ENCODE measurements at regions not wholly inside any gene's neighbourhood (a gene's known extent, or its start where the extent isn't known, plus 50 kb on each side); places are given as distances from the start of the nearest gene placed in this dataset.

- Histone ChIP-seq H3K27me3 (replicated peaks; ENCODE audit: control insufficient read depth, insufficient read depth, low read length) (no peaks in the 10 kb centered on the region), H3K4me3 (replicated peaks; ENCODE audit: low read depth, low read length) (no peak overlapping the region), H3K36me3 (ENCODE audit: control insufficient read depth, insufficient read depth, low read length) (no peaks in the 10 kb centered on the region)
- DNase-seq (ENCODE audit: extremely low read depth, insufficient read length) = no peak
- TF ChIP-seq, protein P1, sequence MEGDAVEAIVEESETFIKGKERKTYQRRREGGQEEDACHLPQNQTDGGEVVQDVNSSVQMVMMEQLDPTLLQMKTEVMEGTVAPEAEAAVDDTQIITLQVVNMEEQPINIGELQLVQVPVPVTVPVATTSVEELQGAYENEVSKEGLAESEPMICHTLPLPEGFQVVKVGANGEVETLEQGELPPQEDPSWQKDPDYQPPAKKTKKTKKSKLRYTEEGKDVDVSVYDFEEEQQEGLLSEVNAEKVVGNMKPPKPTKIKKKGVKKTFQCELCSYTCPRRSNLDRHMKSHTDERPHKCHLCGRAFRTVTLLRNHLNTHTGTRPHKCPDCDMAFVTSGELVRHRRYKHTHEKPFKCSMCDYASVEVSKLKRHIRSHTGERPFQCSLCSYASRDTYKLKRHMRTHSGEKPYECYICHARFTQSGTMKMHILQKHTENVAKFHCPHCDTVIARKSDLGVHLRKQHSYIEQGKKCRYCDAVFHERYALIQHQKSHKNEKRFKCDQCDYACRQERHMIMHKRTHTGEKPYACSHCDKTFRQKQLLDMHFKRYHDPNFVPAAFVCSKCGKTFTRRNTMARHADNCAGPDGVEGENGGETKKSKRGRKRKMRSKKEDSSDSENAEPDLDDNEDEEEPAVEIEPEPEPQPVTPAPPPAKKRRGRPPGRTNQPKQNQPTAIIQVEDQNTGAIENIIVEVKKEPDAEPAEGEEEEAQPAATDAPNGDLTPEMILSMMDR (IDR thresholded peaks at IDR 0.05; ENCODE audit: insufficient read depth, low read length, poor library complexity, severe bottlenecking) = no peak
These were observed 216.7 kb downstream of the PMP22 start for GRCh38 chr17:15048381-15048780.

GRCh38 chr17:15042311-15042710 is 222.8 kb downstream of the PMP22 start:
- no peak overlapping the region for H3K4me3 ChIP-seq (replicated peaks; ENCODE audit: low read depth, low read length)
- no peaks in the 10 kb centered on the region for H3K36me3 ChIP-seq (ENCODE audit: control insufficient read depth, insufficient read depth, low read length)
- DNase-seq (ENCODE audit: extremely low read depth, insufficient read length) = no peak
- TF ChIP-seq, protein P1 (IDR thresholded peaks at IDR 0.05; ENCODE audit: insufficient read depth, low read length, poor library complexity, severe bottlenecking) = no peak
- no peaks in the 10 kb centered on the region for H3K27me3 ChIP-seq (replicated peaks; ENCODE audit: control insufficient read depth, insufficient read depth, low read length)

GRCh38 chr17:15039366-15039765 is 225.8 kb downstream of the PMP22 start:
- Histone ChIP-seq H3K4me3 (replicated peaks; ENCODE audit: low read depth, low read length) (no peak overlapping the region), H3K36me3 (ENCODE audit: control insufficient read depth, insufficient read depth, low read length) (no peaks in the 10 kb centered on the region), H3K27me3 (replicated peaks; ENCODE audit: control insufficient read depth, insufficient read depth, low read length) (no peaks in the 10 kb centered on the region)
- DNase-seq (ENCODE audit: extremely low read depth, insufficient read length) = no peak
- TF ChIP-seq, protein P1 (IDR thresholded peaks at IDR 0.05; ENCODE audit: insufficient read depth, low read length, poor library complexity, severe bottlenecking) = no peak

DNA sequence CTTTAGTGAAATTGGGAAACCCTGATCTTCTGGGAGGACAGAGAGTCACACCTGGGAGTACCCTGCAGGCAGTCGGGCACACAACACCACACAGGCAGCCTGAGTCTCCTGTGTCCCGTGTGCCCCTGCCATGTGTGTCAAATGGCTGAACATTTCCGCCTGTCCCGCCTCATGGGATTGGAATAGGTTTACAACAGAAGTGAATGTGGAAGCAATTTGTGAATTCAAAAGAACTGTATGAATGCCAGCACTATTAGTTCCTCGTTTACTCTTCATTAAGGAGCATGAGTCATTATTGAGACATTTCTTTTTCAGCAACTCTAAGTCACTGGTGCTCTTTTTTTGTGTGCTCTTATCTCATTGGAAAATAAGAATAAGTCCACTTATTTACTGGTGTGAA is 226.5 kb downstream of the PMP22 start:
- no peaks in the 10 kb centered on the region for H3K36me3 ChIP-seq (ENCODE audit: control insufficient read depth, insufficient read depth, low read length)
- TF ChIP-seq, protein P1 (IDR thresholded peaks at IDR 0.05; ENCODE audit: insufficient read depth, low read length, poor library complexity, severe bottlenecking) = no peak
- no peak for DNase-seq (ENCODE audit: extremely low read depth, insufficient read length)
- no peak overlapping the region for H3K4me3 ChIP-seq (replicated peaks; ENCODE audit: low read depth, low read length)
- H3K27me3 ChIP-seq (replicated peaks; ENCODE audit: control insufficient read depth, insufficient read depth, low read length) = no peaks in the 10 kb centered on the region

DNA sequence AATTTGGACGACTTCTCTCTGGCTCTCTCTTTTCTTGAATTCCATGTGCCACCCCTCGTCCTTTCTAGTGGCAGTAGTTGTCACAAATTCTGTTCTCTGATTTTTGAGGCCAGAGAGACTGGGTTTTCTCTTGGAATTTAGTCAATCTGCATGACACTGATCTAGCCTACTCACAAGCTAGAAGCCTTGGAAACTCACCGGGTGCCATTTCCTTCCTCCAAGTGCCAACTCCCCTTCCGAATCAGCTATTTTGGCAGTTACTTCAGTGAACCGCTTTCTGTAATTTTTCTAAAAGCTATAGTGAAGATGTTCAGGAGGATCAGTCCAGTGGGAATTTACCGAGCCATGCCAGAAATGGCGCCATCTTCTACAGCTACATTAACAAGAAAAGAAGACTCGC is 228.9 kb downstream of the PMP22 start:
- Histone ChIP-seq H3K36me3 (ENCODE audit: control insufficient read depth, insufficient read depth, low read length) (no peaks in the 10 kb centered on the region), H3K27me3 (replicated peaks; ENCODE audit: control insufficient read depth, insufficient read depth, low read length) (no peaks in the 10 kb centered on the region), H3K4me3 (replicated peaks; ENCODE audit: low read depth, low read length) (no peak overlapping the region)
- TF ChIP-seq, protein P1 (IDR thresholded peaks at IDR 0.05; ENCODE audit: insufficient read depth, low read length, poor library complexity, severe bottlenecking) = no peak
- DNase-seq (ENCODE audit: extremely low read depth, insufficient read length) = no peak

- Histone ChIP-seq H3K27me3 (replicated peaks; ENCODE audit: control insufficient read depth, insufficient read depth, low read length) (no peaks in the 10 kb centered on the region), H3K36me3 (ENCODE audit: control insufficient read depth, insufficient read depth, low read length) (no peaks in the 10 kb centered on the region), H3K4me3 (replicated peaks; ENCODE audit: low read depth, low read length) (no peak overlapping the region)
- TF ChIP-seq, protein P1 (IDR thresholded peaks at IDR 0.05; ENCODE audit: insufficient read depth, low read length, poor library complexity, severe bottlenecking) = no peak
- no peak for DNase-seq (ENCODE audit: extremely low read depth, insufficient read length)
These were observed 233.2 kb downstream of the PMP22 start for GRCh38 chr17:15031975-15032374.
